Stimulated activated CD4-positive, alpha-beta T cell treated with anti-CD3 and anti-CD28 coated beads, Interleukin-2, amount 100 ng/mL, for 48 hours (primary cell): ENCODE measurements at regions not wholly inside any gene's neighbourhood (a gene's known extent, or its start where the extent isn't known, plus 50 kb on each side); places are given as distances from the start of the nearest gene placed in this dataset.

ENCODE experiments used
- DNase-seq, 2 donors: peaks; one replicate each; pipeline ENCODE4 v3.0.0-alpha.2; 2020

GRCh38 chr16:63749276-63749675 is 1372.6 kb downstream of the CDH11 start:
- no peak for DNase-seq

GRCh38 chr16:63745456-63745855 is 1376.4 kb downstream of the CDH11 start:
- DNase-seq, result no peak

GRCh38 chr16:63744077-63744874 is 1377.6 kb downstream of the CDH11 start:
- no peak for DNase-seq

GRCh38 chr16:63742150-63742549 is 1379.7 kb downstream of the CDH11 start:
- DNase-seq, result no peak

DNA sequence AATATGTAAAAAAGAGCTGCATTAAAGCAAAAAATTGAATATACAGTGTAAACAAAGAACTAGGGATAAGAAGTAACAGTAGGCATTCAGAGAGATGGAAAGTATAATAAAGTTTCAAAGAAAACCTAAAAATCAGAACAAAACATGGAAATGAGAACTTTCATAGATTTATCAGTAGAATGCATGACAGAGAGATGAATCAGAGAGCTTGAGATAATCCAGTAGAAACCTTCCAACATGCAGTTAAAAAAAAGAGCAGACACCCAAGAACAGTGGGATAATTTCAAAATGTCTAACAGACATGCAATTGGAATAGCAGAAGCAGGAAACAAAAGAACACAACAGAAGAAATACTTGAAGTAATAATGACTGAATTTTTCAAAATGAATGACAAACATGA is 1384.2 kb downstream of the CDH11 start:
- DNase-seq, result no peak

- no peak for DNase-seq
Measured at GRCh38 chr16:63735456-63735855, 1386.4 kb downstream of the CDH11 start.

- no peak for DNase-seq
Measured at GRCh38 chr16:63720848-63721247, 1401.0 kb downstream of the CDH11 start.

DNA sequence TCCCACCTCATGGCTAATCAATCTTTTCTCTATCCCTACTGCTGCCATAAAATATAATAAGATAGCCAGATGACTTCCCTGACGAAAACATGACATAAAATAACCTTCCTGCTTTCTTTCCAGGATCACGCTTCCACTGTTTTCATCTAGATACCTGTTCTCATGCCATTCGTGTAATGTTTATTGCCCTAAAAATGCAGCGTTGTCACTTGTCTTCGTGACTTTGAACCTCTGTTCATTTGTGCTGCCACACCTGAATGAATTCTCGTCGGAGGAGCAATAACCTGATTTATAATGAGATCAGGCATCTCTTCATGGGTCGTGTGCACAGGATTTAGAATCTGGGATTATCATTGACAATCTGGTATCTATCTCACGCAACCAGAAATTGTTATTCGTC is 1401.9 kb downstream of the CDH11 start:
- DNase-seq, result no peak

- DNase-seq, result no peak
Measured at GRCh38 chr16:63717806-63718205, 1404.1 kb downstream of the CDH11 start.

DNA sequence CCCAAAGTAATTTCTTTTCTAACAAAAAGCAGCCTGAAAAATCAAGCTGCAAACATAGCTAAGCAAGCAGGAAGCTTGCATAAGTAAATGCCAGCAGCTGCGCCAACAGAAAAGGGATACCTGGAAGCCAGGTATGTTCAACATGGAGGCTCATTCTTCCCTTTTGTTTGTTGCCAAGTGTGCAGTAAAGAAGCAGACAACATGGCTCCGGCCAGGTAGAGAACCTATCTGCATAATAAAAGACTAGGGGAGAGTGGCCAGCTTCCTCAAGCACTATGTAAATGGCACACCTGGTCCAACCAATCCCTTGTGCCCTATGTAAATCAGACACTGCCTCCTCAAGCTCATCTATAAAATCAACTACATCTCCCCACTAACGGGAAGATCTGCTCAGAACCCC is 1407.0 kb downstream of the CDH11 start:
- no peak for DNase-seq

DNA sequence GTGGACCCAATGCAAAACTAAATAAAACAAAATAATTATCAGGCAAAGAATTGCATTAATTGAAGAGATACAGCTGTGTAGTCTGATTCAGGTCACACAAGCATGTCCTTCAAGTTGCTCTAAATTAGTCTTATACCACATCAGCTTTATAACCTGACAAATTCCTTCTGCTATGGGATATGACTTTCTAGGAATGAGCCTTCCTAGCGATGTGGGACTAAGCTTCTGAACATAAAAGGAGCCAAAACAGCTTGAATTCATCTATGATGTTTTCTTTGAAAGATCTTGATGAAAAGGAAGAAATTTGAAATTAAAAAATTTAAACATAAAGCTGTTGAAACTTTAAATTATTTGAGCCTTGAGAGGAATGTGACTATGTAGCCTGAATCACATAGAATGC is 1409.1 kb downstream of the CDH11 start:
- DNase-seq, result no peak

- no peak for DNase-seq
Measured at GRCh38 chr16:63703612-63704011, 1418.3 kb downstream of the CDH11 start.

GRCh38 chr16:63702981-63703590 is 1418.8 kb downstream of the CDH11 start:
- no peak for DNase-seq

DNA sequence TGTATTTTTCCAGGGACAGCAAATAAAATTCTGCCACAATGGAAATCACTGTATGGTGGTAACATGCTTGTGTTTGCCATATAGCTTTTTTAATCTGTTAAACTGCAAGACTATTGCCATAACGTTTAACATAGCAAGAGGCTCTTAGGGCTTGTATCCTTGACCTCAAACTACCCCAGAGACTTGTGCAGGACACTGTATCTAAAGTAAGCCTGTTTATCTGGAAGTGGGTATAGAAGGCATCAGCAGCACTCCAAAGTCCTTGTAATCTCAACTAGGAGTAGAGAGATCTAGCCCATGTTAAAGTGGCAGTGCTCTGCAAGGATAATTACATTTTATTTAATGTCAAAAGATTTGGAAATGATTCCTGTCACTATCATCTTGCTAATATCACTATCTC is 1424.1 kb downstream of the CDH11 start:
- no peak for DNase-seq

GRCh38 chr16:63695347-63695746 is 1426.5 kb downstream of the CDH11 start:
- no peak for DNase-seq

GRCh38 chr16:63690961-63691360 is 1430.9 kb downstream of the CDH11 start:
- DNase-seq, result no peak

DNA sequence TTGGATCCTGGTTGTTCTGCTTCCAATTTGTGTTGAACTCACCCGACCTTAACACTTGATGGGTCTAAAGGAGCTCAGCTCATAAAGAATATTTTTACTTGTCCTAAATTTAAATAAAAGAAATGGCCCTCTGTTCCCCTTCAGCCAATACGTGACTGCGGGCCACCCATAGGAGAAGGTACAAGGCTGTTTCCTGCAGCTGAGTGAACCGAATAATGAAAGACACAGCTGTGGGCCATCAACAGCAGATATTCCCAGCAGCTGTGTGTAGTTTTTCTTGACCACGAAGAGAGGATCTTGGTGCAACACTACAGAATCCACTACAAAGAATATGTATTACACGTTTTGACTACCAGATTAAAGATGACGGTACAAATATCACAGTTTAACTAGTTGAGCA is 1431.6 kb downstream of the CDH11 start:
- no peak for DNase-seq

GRCh38 chr16:63689068-63689467 is 1432.8 kb downstream of the CDH11 start:
- no peak for DNase-seq

DNA sequence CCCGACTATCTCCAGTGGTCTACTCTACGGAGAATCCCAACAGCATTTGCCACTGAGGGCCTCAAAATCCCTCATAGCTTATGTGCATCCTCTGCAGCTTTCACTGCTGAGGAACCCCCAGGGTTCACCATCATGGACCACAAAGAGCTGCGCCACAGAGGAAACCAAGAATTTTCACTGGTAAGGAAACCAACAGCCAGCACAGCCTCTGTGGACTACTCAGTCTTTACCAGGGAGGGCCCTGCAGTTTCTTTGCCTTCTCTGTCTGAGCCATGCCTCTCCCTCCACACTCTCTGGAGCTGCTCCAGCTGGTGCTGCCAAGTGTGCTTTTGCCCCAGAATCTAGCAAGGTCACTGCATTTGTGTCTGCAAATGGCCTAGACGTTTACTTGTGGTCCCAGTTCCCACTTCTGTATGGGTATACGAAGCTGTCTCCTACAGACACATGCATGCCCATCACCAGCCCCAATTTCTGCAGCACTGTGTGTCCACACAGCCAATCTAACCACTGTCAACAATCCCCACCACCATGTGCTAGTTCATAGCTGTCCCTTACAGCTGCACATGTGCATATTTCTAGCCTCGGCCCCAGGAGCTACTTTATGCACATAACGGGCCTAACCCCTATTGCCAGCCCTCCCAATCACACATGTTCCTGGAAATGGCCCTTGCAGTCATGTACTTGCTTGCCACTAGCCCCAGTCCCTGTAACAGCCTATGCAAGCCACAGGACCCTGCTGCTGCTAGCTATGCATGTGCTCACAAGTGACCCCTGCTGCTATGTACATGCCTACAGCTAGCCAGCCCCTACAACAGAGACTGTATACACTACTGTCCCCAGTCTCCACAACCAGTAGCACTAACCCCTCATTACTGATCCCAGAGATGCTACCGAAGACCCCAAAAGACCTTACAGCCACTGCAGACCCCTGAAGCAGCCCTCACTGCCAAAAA is 1437.4 kb downstream of the CDH11 start:
- DNase-seq, result no peak

DNA sequence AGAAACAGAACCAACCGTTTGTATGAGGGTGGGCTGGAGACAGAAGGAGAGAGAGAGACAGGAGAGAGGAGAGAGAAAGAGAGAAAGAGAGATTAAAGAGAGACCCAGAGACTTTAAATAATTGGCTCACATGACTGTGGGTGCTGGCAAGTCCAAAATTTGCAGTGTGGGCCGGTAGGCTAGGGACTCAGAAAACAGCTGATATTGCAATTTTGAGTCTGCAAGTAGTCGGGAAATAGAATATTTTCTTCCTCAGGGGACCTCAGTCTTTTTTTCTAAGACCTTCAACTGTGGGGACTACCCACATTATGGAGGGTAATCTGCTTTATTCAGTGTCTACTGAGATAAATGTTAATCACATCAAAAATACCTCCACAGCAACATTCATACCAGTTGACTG is 1439.0 kb downstream of the CDH11 start:
- DNase-seq, result no peak

DNA sequence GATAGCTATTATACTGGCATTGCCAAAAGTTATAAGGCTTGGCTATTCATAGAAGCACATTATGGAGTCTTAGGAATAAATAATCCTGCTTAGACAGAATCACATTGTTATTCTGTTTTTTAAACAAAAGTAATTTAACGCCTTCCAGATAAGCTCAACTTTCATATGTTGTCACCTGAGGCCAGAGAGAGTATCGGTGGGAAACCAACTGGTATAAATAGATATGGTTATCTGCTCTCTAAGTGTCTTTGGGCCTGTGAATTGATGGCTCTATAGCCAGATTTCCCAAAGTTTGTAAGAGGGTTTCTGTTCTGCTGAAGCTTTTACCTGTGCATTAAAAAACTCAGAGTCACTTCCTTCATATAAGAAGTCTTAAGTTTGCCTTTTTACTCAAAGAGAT is 1449.4 kb downstream of the CDH11 start:
- DNase-seq, result no peak

DNA sequence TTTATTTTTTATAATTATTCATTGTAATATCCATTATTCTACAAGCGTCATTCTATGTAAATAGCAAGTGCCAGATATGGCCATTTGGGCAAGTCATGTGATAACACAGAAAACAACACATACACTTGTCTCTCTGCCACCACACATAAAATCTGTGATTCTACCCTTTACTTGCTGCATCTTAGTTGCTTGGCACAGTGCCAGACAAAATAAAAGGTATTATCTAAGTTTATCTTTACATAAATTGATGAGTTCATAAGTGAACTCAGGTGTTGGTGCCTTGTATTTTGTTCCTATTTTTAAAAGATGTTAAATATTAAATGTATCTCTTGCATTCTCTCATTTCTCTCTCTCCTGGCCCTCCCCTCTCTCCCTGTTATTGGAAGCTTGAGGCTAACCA is 1458.7 kb downstream of the CDH11 start:
- no peak for DNase-seq

DNA sequence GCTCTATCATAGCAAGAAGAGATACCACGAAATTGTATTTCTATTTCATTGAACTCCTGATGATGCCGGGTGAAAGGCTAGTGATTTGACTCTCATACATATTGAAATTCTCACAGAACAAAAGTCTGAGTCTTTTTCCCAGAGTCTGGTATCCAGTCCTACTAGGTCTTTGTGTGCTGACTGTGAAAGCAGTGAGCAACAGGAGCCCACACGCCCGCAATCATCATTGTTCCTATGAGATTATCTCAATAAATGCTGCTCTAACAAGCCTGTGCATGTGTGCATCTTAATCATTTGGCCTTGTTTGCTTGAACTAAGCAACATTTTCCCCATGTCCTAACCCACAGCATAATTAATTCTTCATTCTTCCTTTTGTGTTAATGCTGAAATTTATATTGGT is 1466.0 kb downstream of the CDH11 start:
- DNase-seq, result no peak
